KMS-11 (cell line): ENCODE measurements at regions not wholly inside any gene's neighbourhood (a gene's known extent, or its start where the extent isn't known, plus 50 kb on each side); places are given as distances from the start of the nearest gene placed in this dataset.

Experiments
- H2AFZ ChIP-seq: fragments of 200-600 bp; sonication (generic); 2 replicates; pipeline ENCODE4 v1.6.1; 2016; ENCODE audit warnings: antibody characterized with exemption, mixed run types, low read depth
- H3K27ac ChIP-seq: fragments of 200-600 bp; sonication (generic); 2 replicates; pipeline ENCODE4 v1.6.1; 2016; ENCODE audit warnings: mild to moderate bottlenecking, mixed run types
- H3K27me3 ChIP-seq: fragments of 200-600 bp; sonication (generic); 2 replicates; pipeline ENCODE4 v1.6.1; 2017; ENCODE audit warnings: mild to moderate bottlenecking, low read depth, mixed run types, moderate library complexity; ENCODE audit not compliant: insufficient read depth
- H3K36me3 ChIP-seq: fragments of 200-600 bp; sonication (generic); 2 replicates; pipeline ENCODE4 v1.6.1; 2017; ENCODE audit warnings: mild to moderate bottlenecking, mixed run types; ENCODE audit not compliant: insufficient read depth
- H3K4me1 ChIP-seq: fragments of 200-600 bp; sonication (generic); 2 replicates; pipeline ENCODE4 v1.6.1; 2016; ENCODE audit warnings: mild to moderate bottlenecking, low read depth, mixed run types; ENCODE audit not compliant: poor library complexity, severe bottlenecking
- H3K4me2 ChIP-seq: fragments of 200-600 bp; sonication (generic); 2 replicates; pipeline ENCODE4 v1.7.0; 2016; ENCODE audit warnings: mild to moderate bottlenecking, mixed run types
- H3K4me3 ChIP-seq: fragments of 200-600 bp; sonication (generic); IDR thresholded peaks from 2 replicates; pipeline ENCODE4 v1.6.1; 2017; ENCODE audit warnings: low read depth, low read length, mixed read lengths; ENCODE audit not compliant: insufficient read depth
- H3K79me2 ChIP-seq: fragments of 200-600 bp; sonication (generic); 2 replicates; pipeline ENCODE4 v1.6.1; 2016; ENCODE audit warnings: low read depth, mixed run types; ENCODE audit not compliant: insufficient read depth
- H3K9ac ChIP-seq: fragments of 200-600 bp; sonication (generic); 2 replicates; pipeline ENCODE4 v1.6.1; 2016; ENCODE audit warnings: mild to moderate bottlenecking, mixed run types
- H4K20me1 ChIP-seq: fragments of 200-600 bp; sonication (generic); 2 replicates; pipeline ENCODE4 v1.6.1; 2016; ENCODE audit warnings: mild to moderate bottlenecking, mixed run types; ENCODE audit not compliant: insufficient read depth
- CTCF ChIP-seq: fragments of 200-600 bp; sonication (generic); conservative IDR thresholded peaks from 2 replicates; pipeline ENCODE4 v1.6.1; 2017; ENCODE audit warnings: low read depth, mild to moderate bottlenecking, antibody characterized with exemption, low read length, moderate library complexity, mixed read lengths

GRCh38 chr15:62835351-62835750 is 207.2 kb upstream of the TPM1 start:
- Histone ChIP-seq H3K9ac (no peak overlapping the region), H3K4me2 (no peak overlapping the region), H2AFZ (no peak overlapping the region), H3K4me3 (no peak overlapping the region), H3K4me1 (no peaks in the 10 kb centered on the region), H4K20me1 (no peaks in the 10 kb centered on the region), H3K27ac (no peak overlapping the region), H3K79me2 (no peaks in the 10 kb centered on the region), H3K36me3 (no peaks in the 10 kb centered on the region), H3K27me3 (no peaks in the 10 kb centered on the region)
- no peak for TF ChIP-seq CTCF

- H3K36me3 ChIP-seq, result no peaks in the 10 kb centered on the region
- H3K27ac ChIP-seq, result no peak overlapping the region
- no peak for TF ChIP-seq CTCF
- no peak overlapping the region for H3K9ac ChIP-seq
- H3K4me1 ChIP-seq, result no peaks in the 10 kb centered on the region
- no peaks in the 10 kb centered on the region for H3K27me3 ChIP-seq
- H3K4me2 ChIP-seq, result no peak overlapping the region
- no peaks in the 10 kb centered on the region for H3K79me2 ChIP-seq
- H2AFZ ChIP-seq, result no peak overlapping the region
- H3K4me3 ChIP-seq, result no peak overlapping the region
- no peaks in the 10 kb centered on the region for H4K20me1 ChIP-seq
These were observed 206.8 kb upstream of the TPM1 start for GRCh38 chr15:62835762-62836161.

- Histone ChIP-seq H3K4me1 (no peaks in the 10 kb centered on the region), H3K36me3 (no peaks in the 10 kb centered on the region), H3K9ac (no peak overlapping the region), H4K20me1 (no peaks in the 10 kb centered on the region), H3K27me3 (no peaks in the 10 kb centered on the region), H3K4me3 (no peak overlapping the region), H2AFZ (no peak overlapping the region), H3K4me2 (no peak overlapping the region), H3K79me2 (no peaks in the 10 kb centered on the region), H3K27ac (no peak overlapping the region)
- no peak for TF ChIP-seq CTCF
These were observed 201.8 kb upstream of the TPM1 start for GRCh38 chr15:62840526-62841268.

GRCh38 chr15:62841269-62841628 is 201.3 kb upstream of the TPM1 start:
- Histone ChIP-seq H4K20me1 (no peaks in the 10 kb centered on the region), H3K27ac (no peak overlapping the region), H3K27me3 (no peaks in the 10 kb centered on the region), H3K4me1 (no peaks in the 10 kb centered on the region), H3K4me3 (no peak overlapping the region), H2AFZ (no peak overlapping the region), H3K4me2 (no peak overlapping the region), H3K79me2 (no peaks in the 10 kb centered on the region), H3K9ac (no peak overlapping the region), H3K36me3 (no peaks in the 10 kb centered on the region)
- TF ChIP-seq CTCF, result no peak
